GM23338 (cell line): ENCODE measurements at regions not wholly inside any gene's neighbourhood (a gene's known extent, or its start where the extent isn't known, plus 50 kb on each side); places are given as distances from the start of the nearest gene placed in this dataset.
"Not testable (repeated sequence)": the region's sequence is repeated elsewhere in the genome, so short reads cannot be mapped to it uniquely, and the experiment has no call there.

Source experiments
- ATAC-seq: fragments of 200-7000 bp; cut with Tn5 transposase; 3 replicates; pipeline ENCODE4 v1.9.1; 2020
- DNase-seq: peaks from one replicate; pipeline ENCODE4 v3.0.0-alpha.2; 2015; ENCODE audit warnings: low spot score
- H2AFZ ChIP-seq: fragments of 200-600 bp; sonication (generic); 2 replicates; pipeline ENCODE4 v1.8.0; 2016; ENCODE audit warnings: antibody characterized with exemption, mild to moderate bottlenecking, moderate library complexity
- H3F3A ChIP-seq: fragments of 200-600 bp; sonication (generic); replicated peaks from 2 replicates; pipeline ENCODE4 v1.8.0; 2017; ENCODE audit warnings: antibody characterized with exemption, mixed run types, low read depth
- H3K27ac ChIP-seq: fragments of 200-600 bp; sonication (generic); 2 replicates; pipeline ENCODE4 v1.6.1; 2016; ENCODE audit warnings: low read depth
- H3K27me3 ChIP-seq: fragments of 200-600 bp; sonication (generic); 2 replicates; pipeline ENCODE4 v1.8.0; 2016; ENCODE audit warnings: mild to moderate bottlenecking, mixed run types, moderate library complexity; ENCODE audit not compliant: insufficient read depth
- H3K36me3 ChIP-seq: fragments of 200-600 bp; sonication (generic); 2 replicates; pipeline ENCODE4 v1.8.0; 2016; ENCODE audit warnings: mild to moderate bottlenecking; ENCODE audit not compliant: insufficient read depth
- H3K4me1 ChIP-seq: fragments of 200-600 bp; sonication (generic); 2 replicates; pipeline ENCODE4 v1.8.0; 2016; ENCODE audit warnings: mild to moderate bottlenecking, moderate library complexity; ENCODE audit not compliant: insufficient read depth
- H3K4me2 ChIP-seq: fragments of 200-600 bp; sonication (generic); 2 replicates; pipeline ENCODE4 v1.7.1; 2017; ENCODE audit warnings: mixed run types
- H3K4me3 ChIP-seq: fragments of 200-600 bp; sonication (generic); 2 replicates; pipeline ENCODE4 v1.6.1; 2016; ENCODE audit warnings: mixed run types
- H3K79me2 ChIP-seq: fragments of 200-600 bp; sonication (generic); replicated peaks from 2 replicates; pipeline ENCODE4 v1.8.0; 2017; ENCODE audit warnings: mild to moderate bottlenecking; ENCODE audit not compliant: insufficient read depth
- H3K9me2 ChIP-seq: fragments of 200-600 bp; sonication (generic); 2 replicates; pipeline ENCODE4 v1.8.0; 2017; ENCODE audit not compliant: insufficient read depth
- H4K20me1 ChIP-seq: fragments of 200-600 bp; sonication (generic); replicated peaks from 2 replicates; pipeline ENCODE4 v1.8.0; 2017; ENCODE audit warnings: mild to moderate bottlenecking; ENCODE audit not compliant: insufficient read depth
- H3K27ac Mint-ChIP-seq: 2 replicates; pipeline ENCODE4 v1.8.0; 2020; ENCODE audit warnings: inconsistent platforms, mild to moderate bottlenecking, moderate library complexity, mixed read lengths
- H3K27me3 Mint-ChIP-seq: 3 replicates; pipeline ENCODE4 v1.8.0; 2022; ENCODE audit warnings: low read depth, mild to moderate bottlenecking, moderate library complexity, mixed read lengths, inconsistent platforms; ENCODE audit not compliant: insufficient read depth, poor library complexity
- H3K36me3 Mint-ChIP-seq: 3 replicates; pipeline ENCODE4 v1.8.0; 2021; ENCODE audit warnings: low read depth, mild to moderate bottlenecking, inconsistent platforms, moderate library complexity, mixed read lengths
- H3K4me1 Mint-ChIP-seq: 3 replicates; pipeline ENCODE4 v1.8.0; 2020; ENCODE audit warnings: mild to moderate bottlenecking, inconsistent platforms, mixed read lengths
- H3K4me3 Mint-ChIP-seq: 3 replicates; pipeline ENCODE4 v1.8.0; 2021; ENCODE audit warnings: moderate library complexity, mild to moderate bottlenecking, inconsistent platforms, mixed read lengths
- H3K9me3 Mint-ChIP-seq: 3 replicates; pipeline ENCODE4 v1.8.0; 2020; ENCODE audit warnings: moderate library complexity, mild to moderate bottlenecking, inconsistent platforms, mixed read lengths
- CREB1 ChIP-seq: fragments of 250-450 bp; sonication (Bioruptor Pico); IDR thresholded peaks from 2 replicates; pipeline ENCODE4 v1.5.0; 2020; ENCODE audit warnings: low read depth, mild to moderate bottlenecking, moderate library complexity
- CTCF ChIP-seq, 2 experiments: fragments of 200-600 bp in 1 of 2; sonication (generic) in 1 of 2; conservative IDR thresholded peaks; 2 replicates each; pipeline versions ENCODE4 v1.5.1 to v1.6.1; 2016 to 2017; ENCODE audit warnings: antibody characterized with exemption in 2 of 2, low read depth in 2 of 2, mild to moderate bottlenecking in 2 of 2, moderate library complexity in 1 of 2
- ETS1 ChIP-seq: IDR thresholded peaks from 2 replicates; pipeline ENCODE4 v1.6.1; 2016; ENCODE audit warnings: antibody characterized with exemption
- EZH2 ChIP-seq: fragments of 200-600 bp; sonication (generic); IDR thresholded peaks from one replicate; pipeline ENCODE4 v1.8.0; 2017; ENCODE audit warnings: antibody characterized with exemption, mild to moderate bottlenecking, low read depth; ENCODE audit not compliant: unreplicated experiment
- EZH2phosphoT487 ChIP-seq: fragments of 200-600 bp; sonication (generic); IDR thresholded peaks from one replicate; pipeline ENCODE4 v1.8.1; 2018; ENCODE audit warnings: antibody characterized with exemption; ENCODE audit not compliant: unreplicated experiment
- JUNB ChIP-seq: IDR thresholded peaks from one replicate; pipeline ENCODE4 v1.6.1; 2016; ENCODE audit warnings: antibody characterized with exemption; ENCODE audit not compliant: unreplicated experiment
- NANOG ChIP-seq: IDR thresholded peaks from 2 replicates; pipeline ENCODE4 v1.6.1; 2016; ENCODE audit warnings: antibody characterized with exemption, borderline replicate concordance
- POLR2AphosphoS5 ChIP-seq: IDR thresholded peaks from 2 replicates; pipeline ENCODE4 v1.6.1; 2016; ENCODE audit warnings: antibody characterized with exemption, low read depth
- REST ChIP-seq: IDR thresholded peaks from one replicate; pipeline ENCODE4 v1.6.1; 2018; ENCODE audit warnings: antibody characterized with exemption; ENCODE audit not compliant: unreplicated experiment
- STAT1 ChIP-seq: IDR thresholded peaks from one replicate; pipeline ENCODE4 v1.6.1; 2016; ENCODE audit warnings: antibody characterized with exemption; ENCODE audit not compliant: unreplicated experiment
- ZNF114 ChIP-seq: fragments of 250-450 bp; sonication (Bioruptor Pico); IDR thresholded peaks from 2 replicates; pipeline ENCODE4 v1.5.0; 2020; ENCODE audit warnings: mild to moderate bottlenecking, moderate library complexity
- ZNF331 ChIP-seq: fragments of 250-450 bp; sonication (Bioruptor Pico); IDR thresholded peaks from 2 replicates; pipeline ENCODE4 v1.5.0; 2020; ENCODE audit warnings: low read depth, mild to moderate bottlenecking, moderate library complexity

- Histone ChIP-seq H3K4me3 (peak overlapping the region; percentile 48), H3K4me2 (peak overlapping the region; percentile 78), H2AFZ (peak overlapping the region; percentile 43)
- not testable (repeated sequence) for H3K27me3 Mint-ChIP-seq, H3K36me3 ChIP-seq, DNase-seq, ATAC-seq, H3K4me1 ChIP-seq, H3K9me3 Mint-ChIP-seq, H3K79me2 ChIP-seq, H3K4me1 Mint-ChIP-seq, H3K27ac ChIP-seq, H3K9me2 ChIP-seq, H3F3A ChIP-seq, H3K27me3 ChIP-seq, H3K36me3 Mint-ChIP-seq, H4K20me1 ChIP-seq
- peak overlapping the region; percentile 63 for H3K4me3 Mint-ChIP-seq
- H3K27ac Mint-ChIP-seq: peak overlapping the region; percentile 87
Measured at GRCh38 chr9:29450343-29450875, 1877.1 kb upstream of the C9orf72 start.

- Mint-ChIP-seq H3K4me1 (no peaks in the 10 kb centered on the region), H3K9me3 (peaks cover 20% of the 10 kb centered on the region; the same call in 2 of the 3 replicates), H3K27ac (no peak overlapping the region), H3K27me3 (no peaks in the 10 kb centered on the region), H3K4me3 (no peak overlapping the region), H3K36me3 (peaks cover 8% of the 10 kb centered on the region; the same call in 2 of the 3 replicates)
- no peaks in the 10 kb centered on the region for H3F3A ChIP-seq
- no peaks in the 10 kb centered on the region for H3K36me3 ChIP-seq
- no peak overlapping the region for H3K4me3 ChIP-seq
- no peaks in the 10 kb centered on the region; the same call in 1 of the 2 replicates for H3K9me2 ChIP-seq
- no peak for ATAC-seq
- H4K20me1 ChIP-seq: no peaks in the 10 kb centered on the region
- H2AFZ ChIP-seq: no peak overlapping the region
- H3K79me2 ChIP-seq: no peaks in the 10 kb centered on the region
- no peaks in the 10 kb centered on the region for H3K27me3 ChIP-seq
- DNase-seq: no peak
- no peak overlapping the region for H3K4me2 ChIP-seq
- no peaks in the 10 kb centered on the region for H3K4me1 ChIP-seq
- no peak overlapping the region for H3K27ac ChIP-seq
- TF ChIP-seq STAT1 (no peak), ETS1 (no peak), ZNF114 (CRISPR knock-in tag) (no peak), NANOG (no peak), CREB1 (CRISPR knock-in tag) (no peak), ZNF331 (CRISPR knock-in tag) (no peak), POLR2AphosphoS5 (no peak), JUNB (no peak), REST (no peak), CTCF (conservative IDR thresholded peaks at IDR 0.05; ENCODE audit: low read depth in 2 of 2) (no peak), EZH2 (no peak), EZH2phosphoT487 (no peak)
Measured at GRCh38 chr9:29456940-29457339, 1883.7 kb upstream of the C9orf72 start.
